ENCODE measurements at regions not wholly inside any gene's neighbourhood (a gene's known extent, or its start where the extent isn't known, plus 50 kb on each side); places are given as distances from the start of the nearest gene placed in this dataset.

DNA sequence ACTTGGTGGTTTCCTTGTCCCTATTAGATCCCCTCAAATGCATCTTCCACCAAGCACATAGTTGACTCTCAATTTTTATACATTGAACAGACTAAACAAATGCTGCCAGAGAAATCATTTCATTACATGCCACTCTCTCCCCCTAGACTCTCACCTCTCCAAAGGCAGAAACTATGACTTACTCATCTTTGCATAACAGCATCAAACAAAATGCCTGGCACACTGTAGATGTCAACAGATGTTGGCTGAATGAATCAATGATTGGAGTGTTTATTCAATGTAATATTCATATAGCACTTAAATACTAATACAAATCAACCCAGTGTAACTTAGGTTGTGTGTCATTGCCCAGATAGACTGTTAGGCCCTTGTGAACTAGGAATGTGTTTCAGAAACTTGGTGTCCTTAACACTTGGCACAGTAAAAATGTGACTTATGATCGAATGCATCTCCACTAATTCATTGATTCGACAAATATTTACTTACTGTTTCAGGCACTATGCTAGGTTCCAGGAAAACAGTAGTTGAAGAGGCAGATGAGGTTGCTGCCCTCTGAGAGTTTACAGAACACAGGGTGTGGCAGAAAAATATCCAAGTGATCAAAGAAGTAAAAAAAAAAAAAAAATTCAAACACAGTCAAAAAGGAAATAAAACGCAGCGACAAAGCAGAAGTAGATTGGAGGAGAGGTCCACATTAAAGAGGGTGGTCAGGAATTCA lies 188.5 kb upstream of the LRRN1 start:
- TF ChIP-seq POLR2A (IDR thresholded peaks at IDR 0.05; ENCODE audit: low read length) (no peak), GATA1 (IDR thresholded peaks at IDR 0.05; ENCODE audit: low read depth, low read length) (no peak)
